ENCODE measurements at regions not wholly inside any gene's neighbourhood (a gene's known extent, or its start where the extent isn't known, plus 50 kb on each side); places are given as distances from the start of the nearest gene placed in this dataset.

- DNase-seq (ENCODE audit: unreplicated experiment) = no peak
- Mint-ChIP-seq H3K36me3 (ENCODE audit: insufficient read depth, unreplicated experiment) (no peaks in the 10 kb centered on the region), H3K27me3 (ENCODE audit: insufficient read depth, unreplicated experiment) (peaks cover 11% of the 10 kb centered on the region), H3K4me3 (ENCODE audit: unreplicated experiment) (no peak overlapping the region), H3K9me3 (ENCODE audit: unreplicated experiment) (no peaks in the 10 kb centered on the region), H3K27ac (ENCODE audit: low read depth, unreplicated experiment) (no peak overlapping the region), H3K4me1 (ENCODE audit: insufficient read depth, unreplicated experiment) (no peaks in the 10 kb centered on the region)
- intact Hi-C loops (cut with micrococcal nuclease) = no loop called here
- CTCF ChIA-PET = no interaction called here
- POLR2A ChIA-PET = no interaction called here
- no peak for TF ChIP-seq CTCF (IDR thresholded peaks at IDR 0.05; ENCODE audit: unreplicated experiment)
- no TSS peak for BruUV-seq (replicated peaks)
Observed at GRCh38 chr5:62909326-62909725, 330.7 kb downstream of the LRRC70 start.

GRCh38 chr5:62902126-62902525, 323.5 kb downstream of the LRRC70 start:
- Mint-ChIP-seq H3K4me3 (ENCODE audit: unreplicated experiment) (no peak overlapping the region), H3K27me3 (ENCODE audit: insufficient read depth, unreplicated experiment) (peaks cover 11% of the 10 kb centered on the region), H3K36me3 (ENCODE audit: insufficient read depth, unreplicated experiment) (no peaks in the 10 kb centered on the region), H3K4me1 (ENCODE audit: insufficient read depth, unreplicated experiment) (no peaks in the 10 kb centered on the region), H3K9me3 (ENCODE audit: unreplicated experiment) (no peaks in the 10 kb centered on the region), H3K27ac (ENCODE audit: low read depth, unreplicated experiment) (no peak overlapping the region)
- intact Hi-C loops (cut with micrococcal nuclease) = no loop called here
- BruUV-seq (replicated peaks) = no TSS peak
- ChIA-PET CTCF (no interaction called here), POLR2A (no interaction called here)
- no peak for TF ChIP-seq CTCF (IDR thresholded peaks at IDR 0.05; ENCODE audit: unreplicated experiment)
- no peak for DNase-seq (ENCODE audit: unreplicated experiment)

- POLR2A ChIA-PET = interaction anchor here (0.6 kb wide), 1 partner anchor 1050 kb away, joined by 3 read pairs; no protein-coding TSS in a partner anchor
- Mint-ChIP-seq H3K27me3 (ENCODE audit: insufficient read depth, unreplicated experiment) (peaks cover under 1% of the 10 kb centered on the region), H3K36me3 (ENCODE audit: insufficient read depth, unreplicated experiment) (no peaks in the 10 kb centered on the region), H3K4me1 (ENCODE audit: insufficient read depth, unreplicated experiment) (no peaks in the 10 kb centered on the region), H3K27ac (ENCODE audit: low read depth, unreplicated experiment) (no peak overlapping the region), H3K9me3 (ENCODE audit: unreplicated experiment) (no peaks in the 10 kb centered on the region), H3K4me3 (ENCODE audit: unreplicated experiment) (no peak overlapping the region)
- intact Hi-C loops (cut with micrococcal nuclease) = no loop called here
- CTCF ChIA-PET = no interaction called here
- TF ChIP-seq CTCF (IDR thresholded peaks at IDR 0.05; ENCODE audit: unreplicated experiment) = no peak
- DNase-seq (ENCODE audit: unreplicated experiment) = no peak
- no TSS peak for BruUV-seq (replicated peaks)
Observed at GRCh38 chr5:62900976-62901375, 322.4 kb downstream of the LRRC70 start.

DNA sequence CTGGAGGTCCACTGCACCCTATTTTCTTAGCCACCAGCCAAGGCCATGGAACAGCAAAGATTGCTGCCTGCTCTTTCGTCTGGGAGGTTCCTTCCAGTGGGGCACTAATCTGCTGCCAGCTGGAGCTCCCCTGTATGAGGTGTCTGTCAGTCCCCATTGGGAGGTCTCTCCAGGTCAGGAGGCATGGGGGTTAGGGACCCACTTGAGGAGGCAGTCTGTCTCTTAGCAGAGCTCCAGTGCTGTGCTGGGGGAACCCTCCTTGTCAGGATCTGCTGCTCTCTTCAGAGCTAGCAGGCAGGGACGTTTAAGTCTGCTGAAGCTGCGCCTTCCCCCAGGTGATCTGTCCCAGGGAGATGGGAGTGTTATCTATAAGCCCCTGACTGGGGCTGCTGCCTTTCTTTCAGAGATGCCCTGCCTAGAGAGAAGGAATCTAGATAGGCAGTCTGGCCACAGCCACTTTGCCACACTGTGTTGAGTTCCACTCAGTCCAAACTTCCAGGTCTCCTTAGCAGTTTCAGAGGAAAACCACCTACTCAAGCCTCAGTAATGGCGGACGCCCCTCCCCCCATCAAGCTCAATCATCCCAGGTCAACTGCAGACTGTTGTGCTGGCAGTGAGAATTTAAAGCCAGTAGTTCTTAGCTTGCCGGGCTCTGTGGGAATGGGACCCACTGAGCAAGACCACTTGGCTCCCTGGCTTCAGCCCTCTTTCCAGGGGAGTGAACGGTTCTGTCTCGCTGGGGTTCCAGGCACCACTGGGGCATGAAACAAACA, 317.7 kb downstream of the LRRC70 start:
- no peaks in the 10 kb centered on the region for H3K36me3 Mint-ChIP-seq (ENCODE audit: insufficient read depth, unreplicated experiment)
- no peak for TF ChIP-seq CTCF (IDR thresholded peaks at IDR 0.05; ENCODE audit: unreplicated experiment)
- no peak overlapping the region for H3K27ac Mint-ChIP-seq (ENCODE audit: low read depth, unreplicated experiment)
- BruUV-seq (replicated peaks) = no TSS peak
- H3K4me1 Mint-ChIP-seq (ENCODE audit: insufficient read depth, unreplicated experiment) = no peaks in the 10 kb centered on the region
- intact Hi-C loops (cut with micrococcal nuclease) = no loop called here
- H3K9me3 Mint-ChIP-seq (ENCODE audit: unreplicated experiment) = peaks cover 7% of the 10 kb centered on the region
- POLR2A ChIA-PET = no interaction called here
- CTCF ChIA-PET = interaction anchor here (0.6 kb wide), 2 partner anchors 434 to 452 kb away, joined by 3 to 4 read pairs; no protein-coding TSS in a partner anchor
- peaks cover 12% of the 10 kb centered on the region for H3K27me3 Mint-ChIP-seq (ENCODE audit: insufficient read depth, unreplicated experiment)
- no peak overlapping the region for H3K4me3 Mint-ChIP-seq (ENCODE audit: unreplicated experiment)
- no peak for DNase-seq (ENCODE audit: unreplicated experiment)

Data from MCF 10A (cell line).